SH-SY5Y (cell line): ENCODE measurements at regions not wholly inside any gene's neighbourhood (a gene's known extent, or its start where the extent isn't known, plus 50 kb on each side); places are given as distances from the start of the nearest gene placed in this dataset.

Experiments
- GATA2 ChIP-seq: IDR thresholded peaks from 2 replicates; pipeline ENCODE4 v1.6.1; 2011; ENCODE audit warnings: mild to moderate bottlenecking, low read depth, low read length
- GATA3 ChIP-seq: IDR thresholded peaks from 2 replicates; pipeline ENCODE4 v1.6.1; 2011; ENCODE audit warnings: low read depth, mild to moderate bottlenecking, low read length, moderate library complexity

GRCh38 chr13:78323040-78323439, 280.3 kb downstream of the POU4F1 start:
- TF ChIP-seq GATA2 (no peak), GATA3 (no peak)
